ENCODE measurements at regions not wholly inside any gene's neighbourhood (a gene's known extent, or its start where the extent isn't known, plus 50 kb on each side); places are given as distances from the start of the nearest gene placed in this dataset.
"Not testable (repeated sequence)": the region's sequence is repeated elsewhere in the genome, so short reads cannot be mapped to it uniquely, and the experiment has no call there.

DNA sequence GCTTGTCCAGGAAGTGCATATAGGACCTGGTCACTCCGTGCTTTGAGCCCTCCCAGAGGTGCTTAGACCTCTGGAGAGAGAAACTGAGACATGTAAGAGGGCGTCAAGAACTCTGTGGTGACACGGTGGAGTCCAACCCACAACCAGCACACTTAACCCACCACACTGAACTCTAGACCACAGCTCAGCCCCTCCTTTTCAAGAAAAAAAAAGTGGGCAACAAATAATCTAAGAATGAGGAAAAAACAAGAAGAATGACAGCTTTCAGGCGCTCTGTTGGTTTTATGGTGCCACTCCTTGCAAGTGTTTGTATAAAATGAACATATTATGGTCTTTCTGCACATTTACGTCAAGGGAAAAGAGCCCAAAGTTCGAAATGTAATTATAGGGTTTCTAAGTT, 50.2 kb upstream of the SNAPC3 start:
- no peak for DNase-seq

DNA sequence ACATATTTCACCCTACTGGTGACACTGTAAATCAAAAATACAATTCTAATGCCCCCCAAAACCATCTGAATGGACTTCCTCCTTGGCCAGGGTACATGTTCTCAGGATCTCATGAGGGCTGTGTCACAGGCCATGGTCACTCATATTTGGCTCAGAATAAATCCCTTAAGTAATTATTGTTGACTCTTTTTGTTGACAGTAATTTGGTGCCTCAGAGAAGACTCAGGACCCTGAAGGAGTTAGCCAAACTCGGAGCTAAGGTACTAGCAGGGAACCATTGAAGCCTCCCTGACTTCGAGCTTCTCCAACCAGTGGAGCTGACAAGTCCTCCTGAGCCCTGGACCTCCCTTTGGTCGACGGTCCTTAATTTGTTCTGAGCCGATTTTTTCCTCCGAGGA, 51.2 kb upstream of the SNAPC3 start:
- DNase-seq = no peak

DNA sequence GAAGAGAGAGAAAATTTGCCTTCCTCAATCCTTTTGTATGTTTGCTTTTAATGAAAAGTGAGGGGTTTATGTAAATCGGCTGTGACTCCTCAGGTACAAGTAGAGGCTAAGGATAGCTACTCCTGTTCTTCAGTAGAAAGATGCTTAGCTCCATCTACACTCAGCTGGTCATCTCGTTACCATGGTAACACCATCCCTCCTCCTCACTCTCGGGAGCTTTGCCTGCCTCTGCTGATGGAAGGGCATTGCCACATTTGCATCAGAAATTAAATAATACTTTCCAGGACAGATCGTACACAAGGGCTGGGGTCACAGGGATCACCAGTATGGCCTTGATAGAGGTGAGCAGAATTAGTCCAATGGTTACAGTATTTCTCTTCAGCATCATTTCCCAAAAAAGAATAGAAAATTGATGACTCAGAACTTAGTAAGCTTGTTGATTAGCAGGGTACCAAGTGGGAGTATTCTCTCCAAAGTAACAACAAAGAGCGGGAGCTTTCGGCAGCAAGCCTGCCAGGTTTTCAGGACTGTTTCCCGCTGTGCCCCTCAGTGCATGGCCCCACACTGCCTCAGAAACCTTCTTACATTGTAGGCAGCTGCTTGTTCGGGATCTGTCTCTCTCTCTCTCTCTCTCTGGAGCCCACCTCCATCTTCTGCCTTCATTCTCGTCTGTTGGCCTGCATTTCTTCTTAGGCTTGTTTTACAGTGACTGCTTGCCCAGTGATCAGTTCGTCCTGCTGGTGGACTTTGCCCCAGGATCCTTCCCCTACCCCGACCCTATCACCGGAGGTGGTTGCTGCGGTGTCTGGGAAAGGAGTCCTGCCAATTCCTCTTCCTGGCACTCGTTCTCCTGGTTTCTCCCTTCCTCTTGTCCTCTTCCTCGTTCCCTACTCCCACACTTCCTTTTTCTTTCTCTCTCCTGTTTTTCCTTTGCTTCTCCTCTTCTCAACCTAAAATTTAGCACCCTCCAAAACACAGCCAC, 51.9 kb upstream of the SNAPC3 start:
- peak in 14 of 56 donors; percentile 1 to 41 (median 11) for DNase-seq

DNA sequence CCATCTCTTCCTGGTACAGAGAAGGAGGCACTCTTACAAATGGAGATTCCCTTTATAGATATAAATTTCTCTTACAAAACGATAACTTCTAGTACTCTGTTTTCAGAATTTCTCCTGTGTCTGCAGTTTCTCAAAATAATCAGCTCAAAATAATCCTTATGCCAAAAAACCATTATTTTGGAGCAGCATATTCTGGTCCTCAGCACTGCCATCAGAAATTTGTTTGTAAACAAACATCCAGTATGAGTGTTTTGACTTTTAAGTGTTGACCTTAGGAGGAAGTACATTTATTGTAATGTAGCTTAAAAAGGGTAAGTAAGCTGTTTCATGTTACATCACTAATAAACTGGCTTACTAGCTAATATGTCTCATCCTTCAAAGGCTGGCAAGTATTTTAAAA, 52.8 kb upstream of the SNAPC3 start:
- no peak for DNase-seq

DNA sequence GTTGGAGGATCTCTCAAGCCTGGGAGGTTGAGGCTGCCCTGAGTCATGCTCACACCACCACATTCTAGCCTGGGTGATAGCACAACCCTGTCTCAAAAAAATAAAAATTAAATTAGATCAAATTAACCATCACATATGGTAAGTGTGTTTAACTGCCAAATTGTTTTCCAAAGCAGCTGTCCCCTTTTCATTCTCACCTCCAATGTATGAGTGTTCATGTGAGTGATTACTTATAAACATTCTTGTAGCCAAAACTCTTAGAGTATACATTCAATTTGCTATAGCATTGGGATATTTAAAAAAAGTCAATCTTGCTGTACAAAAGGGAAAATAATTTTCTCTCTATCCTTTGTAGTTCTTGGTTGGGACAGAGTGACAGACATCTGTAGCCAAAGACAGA, 53.4 kb upstream of the SNAPC3 start:
- DNase-seq = no peak

DNA sequence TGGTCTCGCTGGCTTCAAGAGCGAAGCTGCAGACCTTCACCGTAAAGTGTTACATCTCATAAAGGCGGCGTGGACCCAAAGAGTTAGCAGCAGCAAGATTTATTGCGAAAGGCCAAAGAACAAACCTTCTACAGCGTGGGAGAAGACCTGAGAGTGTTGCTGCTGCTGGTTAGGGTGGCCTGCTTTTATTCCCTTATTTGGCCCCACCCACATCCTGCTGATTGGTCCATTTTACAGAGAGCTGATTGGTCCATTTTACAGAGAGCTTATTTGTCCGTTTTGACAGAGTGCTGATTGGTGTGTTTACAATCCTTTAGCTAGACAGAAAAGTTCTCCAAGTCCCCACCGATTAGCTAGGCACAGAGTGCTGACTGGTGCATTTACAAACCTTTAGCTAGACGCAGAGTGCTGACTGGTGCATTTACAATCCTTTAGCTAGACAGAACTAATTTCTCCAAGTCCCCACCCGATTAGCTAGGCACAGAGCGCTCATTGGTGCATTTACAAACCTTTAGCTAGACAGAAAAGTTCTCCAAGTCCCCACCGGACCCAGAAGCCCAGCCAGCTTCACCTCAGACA, 57.6 kb upstream of the SNAPC3 start:
- not testable (repeated sequence) for DNase-seq

DNA sequence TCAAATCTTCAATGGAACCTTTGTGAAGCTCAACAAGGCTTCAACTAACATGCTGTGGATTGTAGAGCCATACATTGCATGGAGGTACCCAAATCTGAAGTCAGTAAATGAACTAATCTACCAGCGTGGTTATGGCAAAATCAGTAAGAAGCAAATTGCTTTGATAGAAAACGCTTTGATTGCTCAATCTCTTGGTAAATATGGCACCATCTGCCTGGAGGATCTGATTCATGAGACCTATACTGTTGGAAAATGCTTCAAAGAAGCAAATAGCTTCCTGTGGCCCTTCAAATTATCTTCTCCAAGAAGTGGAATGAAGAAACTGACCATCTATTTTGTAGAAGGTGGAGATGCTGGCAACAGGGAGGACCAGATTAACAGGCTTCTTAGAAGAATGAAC, 54.7 kb upstream of the TTC39B start:
- no peak for DNase-seq

DNA sequence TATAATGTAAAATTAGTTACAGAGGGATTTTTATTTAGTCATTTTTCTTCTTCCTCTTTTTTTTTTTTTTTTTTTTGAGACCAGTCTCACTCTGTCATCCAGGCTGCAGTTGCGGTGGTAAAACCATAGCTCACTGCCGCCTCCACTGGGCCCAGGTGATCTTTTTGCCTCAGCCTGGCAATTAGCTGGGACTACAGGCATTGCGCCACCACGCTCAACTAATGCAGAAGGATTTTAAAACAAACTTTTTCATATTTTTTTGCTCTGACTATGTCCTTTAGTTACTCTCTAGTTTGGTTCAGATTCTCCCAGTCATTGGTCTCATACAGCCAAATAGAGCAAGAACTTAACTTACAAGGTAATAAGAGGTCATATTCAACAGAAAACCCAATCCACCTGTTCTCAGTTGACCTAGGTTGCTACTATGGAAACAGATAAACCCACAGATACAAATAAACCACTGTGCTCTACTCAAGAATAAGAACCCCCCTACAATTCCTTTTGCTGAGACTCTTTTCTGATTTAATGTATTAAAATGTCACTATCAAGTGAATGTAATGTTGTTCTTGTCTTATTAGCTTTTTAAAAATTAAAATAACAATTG, 50.1 kb upstream of the TTC39B start:
- no peak for DNase-seq
